ENCODE measurements at regions not wholly inside any gene's neighbourhood (a gene's known extent, or its start where the extent isn't known, plus 50 kb on each side); places are given as distances from the start of the nearest gene placed in this dataset.

GRCh38 chr10:49463605-49464004, 67.7 kb upstream of the DRGX start:
- DNase-seq (ENCODE audit: low read depth) = no peak
- TF ChIP-seq CTCF (IDR thresholded peaks at IDR 0.05; ENCODE audit: insufficient read depth, low read depth, low read length) = no peak
- no peak overlapping the region for H3K4me3 ChIP-seq (ENCODE audit: low read depth, low read length)

GRCh38 chr10:49458869-49459268, 63.0 kb upstream of the DRGX start:
- no peak overlapping the region for H3K4me3 ChIP-seq (ENCODE audit: low read depth, low read length)
- DNase-seq (ENCODE audit: low read depth) = peak; percentile 22
- no peak for TF ChIP-seq CTCF (IDR thresholded peaks at IDR 0.05; ENCODE audit: insufficient read depth, low read depth, low read length)

- no peak overlapping the region for H3K4me3 ChIP-seq (ENCODE audit: low read depth, low read length)
- DNase-seq (ENCODE audit: low read depth) = peak; percentile 77
- no peak for TF ChIP-seq CTCF (IDR thresholded peaks at IDR 0.05; ENCODE audit: insufficient read depth, low read depth, low read length)
Observed at GRCh38 chr10:49457686-49458085, 61.8 kb upstream of the DRGX start.

- DNase-seq (ENCODE audit: low read depth) = no peak
- no peak overlapping the region for H3K4me3 ChIP-seq (ENCODE audit: low read depth, low read length)
- no peak for TF ChIP-seq CTCF (IDR thresholded peaks at IDR 0.05; ENCODE audit: insufficient read depth, low read depth, low read length)
Observed at GRCh38 chr10:49448924-49449323, 53.0 kb upstream of the DRGX start.

GRCh38 chr10:49446031-49446430, 50.1 kb upstream of the DRGX start:
- peak; percentile 33 for DNase-seq (ENCODE audit: low read depth)
- no peak overlapping the region for H3K4me3 ChIP-seq (ENCODE audit: low read depth, low read length)
- no peak for TF ChIP-seq CTCF (IDR thresholded peaks at IDR 0.05; ENCODE audit: insufficient read depth, low read depth, low read length)

All from fibroblast of villous mesenchyme (primary cell).